Stimulated activated CD8-positive, alpha-beta memory T cell treated with anti-CD3 and anti-CD28 coated beads, Interleukin-7, amount 100 ng/mL, for 24 hours (primary cell): ENCODE measurements at regions not wholly inside any gene's neighbourhood (a gene's known extent, or its start where the extent isn't known, plus 50 kb on each side); places are given as distances from the start of the nearest gene placed in this dataset.

Experiments
- DNase-seq: peaks from one replicate; pipeline ENCODE4 v3.0.0-alpha.2; 2020; ENCODE audit warnings: low read depth

DNA sequence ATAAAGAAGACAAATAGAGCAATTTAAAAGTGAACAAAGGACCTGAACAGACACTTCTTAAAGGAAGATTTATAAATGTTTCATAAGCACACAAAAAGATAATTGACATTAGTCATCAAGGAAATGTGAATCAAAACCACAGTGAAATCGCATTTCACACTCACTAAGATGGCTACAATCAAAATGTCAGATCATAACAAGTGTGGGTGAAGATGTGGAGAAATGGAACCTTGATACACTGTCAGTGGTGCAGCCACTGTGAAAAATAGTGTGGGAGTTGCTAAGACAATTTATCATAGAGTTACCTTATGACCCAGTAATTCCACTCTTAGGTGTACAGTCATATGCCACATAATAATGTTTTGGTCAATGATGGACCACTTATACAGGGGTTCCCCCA lies 54.5 kb upstream of the HTR4 start:
- no peak for DNase-seq

- no peak for DNase-seq
Observed at GRCh38 chr5:148711961-148712360, 57.6 kb upstream of the HTR4 start.

- no peak for DNase-seq
Observed at GRCh38 chr5:148713735-148714508, 59.6 kb upstream of the HTR4 start.

- DNase-seq = no peak
Observed at GRCh38 chr5:148716716-148717115, 62.4 kb upstream of the HTR4 start.

GRCh38 chr5:148717668-148718067 lies 63.3 kb upstream of the HTR4 start:
- DNase-seq = no peak

GRCh38 chr5:148719605-148720004 lies 65.3 kb upstream of the HTR4 start:
- no peak for DNase-seq

DNA sequence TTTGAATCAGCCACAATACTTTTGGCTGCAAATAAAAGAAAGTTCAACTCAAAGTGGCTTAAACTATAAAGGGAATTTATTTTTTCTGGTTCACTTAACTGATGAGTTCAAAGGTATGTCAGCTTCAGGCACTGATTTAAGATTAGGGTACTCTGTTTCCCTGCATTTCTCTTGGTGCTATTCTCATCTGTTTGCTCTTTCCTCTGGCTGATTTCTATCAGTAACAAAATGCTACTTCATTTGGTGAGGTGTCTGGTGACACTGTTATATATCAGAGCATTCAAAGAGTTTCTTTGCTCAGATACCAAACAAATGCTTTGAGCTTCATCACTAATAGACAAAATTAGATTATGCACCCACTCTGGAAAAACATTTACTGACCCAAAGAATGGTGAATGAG lies 65.9 kb upstream of the HTR4 start:
- no peak for DNase-seq

DNA sequence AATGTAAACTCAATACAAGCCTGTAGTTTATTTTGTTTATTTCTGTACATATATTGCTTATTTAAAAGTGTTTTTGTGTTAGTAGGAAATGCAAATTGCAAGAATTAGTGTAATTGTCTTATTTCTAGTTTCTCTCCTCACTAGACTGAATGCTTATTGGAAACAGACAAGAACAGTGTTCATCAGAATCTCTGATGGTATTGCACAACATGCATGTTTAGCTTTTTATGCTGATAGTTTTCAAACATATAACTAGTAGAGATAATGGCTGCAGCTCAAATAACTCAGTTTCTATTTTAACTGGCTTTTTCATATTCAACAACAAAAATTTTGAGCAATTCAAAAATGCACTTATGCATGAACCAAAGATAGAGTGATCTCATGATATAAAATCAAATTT lies 68.8 kb upstream of the HTR4 start:
- DNase-seq = no peak

GRCh38 chr5:148725675-148726074 lies 71.3 kb upstream of the HTR4 start:
- no peak for DNase-seq

DNA sequence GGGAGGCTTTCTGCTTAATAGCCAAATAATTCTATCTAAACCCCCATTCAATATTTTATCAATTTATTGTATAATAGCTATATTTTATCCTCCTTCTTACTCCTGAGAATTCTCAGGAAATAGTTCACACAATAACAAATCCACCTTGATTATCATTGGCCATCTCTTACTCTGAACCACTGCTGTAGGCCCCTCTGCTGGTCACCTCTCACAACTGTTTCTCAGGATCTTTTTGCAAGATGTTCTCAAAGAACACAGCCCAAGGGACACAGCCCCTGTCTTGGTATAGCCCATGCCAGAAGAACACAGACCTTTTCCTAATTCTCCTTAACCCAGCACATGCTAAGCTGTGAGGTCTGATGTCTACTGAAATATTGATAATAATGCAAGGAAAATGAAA lies 74.9 kb upstream of the HTR4 start:
- no peak for DNase-seq

DNA sequence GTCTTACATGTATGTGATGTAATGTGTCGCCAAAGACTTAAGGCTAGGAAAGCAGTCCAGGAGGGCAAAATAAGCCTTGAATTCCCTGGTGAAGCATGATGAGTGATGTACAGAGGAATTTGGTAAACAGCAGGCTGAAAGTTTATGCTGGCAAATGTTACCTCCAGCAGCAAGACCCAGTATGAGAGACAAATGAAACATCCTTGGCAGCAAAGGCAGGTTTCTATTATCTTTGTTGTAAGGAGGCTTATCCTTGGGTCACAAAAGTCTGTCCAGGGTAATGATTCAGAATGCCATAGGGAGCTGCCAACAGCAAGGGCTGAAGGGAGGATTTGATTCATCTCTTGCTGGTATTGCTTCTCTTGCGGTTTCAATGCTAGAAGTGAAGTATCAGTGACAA lies 75.9 kb upstream of the HTR4 start:
- DNase-seq = no peak

DNA sequence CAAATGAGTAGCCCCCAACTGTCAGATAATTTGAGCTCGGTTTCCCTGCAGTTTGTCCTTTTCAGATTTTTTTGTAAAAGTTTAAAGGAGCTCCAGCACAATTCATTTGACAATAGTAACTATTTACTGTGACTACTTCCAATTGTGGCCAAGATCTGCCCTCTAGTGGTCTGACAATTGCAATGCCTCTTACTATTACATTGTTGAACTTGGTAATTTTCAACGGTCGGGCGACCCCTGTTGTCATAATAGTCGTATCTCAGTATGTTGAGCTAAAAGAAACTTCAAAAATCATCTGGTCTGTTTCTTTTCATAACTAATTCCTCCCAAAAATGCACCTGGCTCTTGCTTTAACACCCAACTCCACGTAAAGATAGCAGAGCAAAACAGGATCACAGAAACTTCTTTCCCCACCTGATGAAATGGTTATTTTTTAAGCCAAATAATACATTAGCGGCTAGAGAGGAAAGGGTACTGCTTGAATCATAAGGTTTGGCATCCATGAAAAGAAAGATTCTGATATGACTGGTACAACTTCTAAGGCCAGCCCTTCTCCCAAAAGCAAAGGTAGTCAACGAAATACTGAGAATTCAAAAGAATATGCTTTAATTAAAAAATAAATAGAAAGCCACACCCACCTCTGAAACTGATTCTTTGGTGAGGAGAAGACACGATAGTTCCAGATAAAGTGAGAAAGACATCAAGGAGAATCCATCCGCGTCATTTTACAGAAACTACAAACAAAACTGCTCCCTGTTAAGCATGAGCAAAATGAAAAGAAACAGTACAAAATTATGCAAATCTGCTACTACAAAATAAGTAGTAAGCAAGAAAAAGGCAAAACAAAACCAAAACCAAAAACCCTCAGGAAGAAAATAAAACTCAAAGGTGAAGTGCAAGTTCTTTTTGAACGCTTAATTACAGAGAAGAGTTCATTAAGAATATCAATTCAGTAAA lies 76.9 kb upstream of the HTR4 start:
- peak; percentile 35 for DNase-seq

DNA sequence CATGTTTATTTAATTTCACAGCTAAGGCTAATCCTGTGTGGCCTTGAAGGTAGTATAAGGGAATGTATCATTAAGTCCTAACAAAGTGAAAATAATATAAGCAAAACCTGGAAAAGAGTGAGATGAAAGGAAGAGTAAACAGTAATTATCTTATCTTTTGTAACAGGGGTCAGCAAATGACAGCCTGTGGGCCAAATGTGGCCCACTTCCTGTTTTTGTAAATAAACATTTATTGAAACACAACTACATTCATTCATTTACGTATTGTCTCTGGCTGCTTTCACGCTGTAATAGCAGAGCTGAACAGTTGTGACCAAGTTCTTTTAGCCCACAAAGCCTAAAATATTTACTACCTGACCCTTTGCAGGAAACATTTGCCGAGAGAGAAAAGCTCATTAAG lies 78.4 kb upstream of the HTR4 start:
- no peak for DNase-seq

DNA sequence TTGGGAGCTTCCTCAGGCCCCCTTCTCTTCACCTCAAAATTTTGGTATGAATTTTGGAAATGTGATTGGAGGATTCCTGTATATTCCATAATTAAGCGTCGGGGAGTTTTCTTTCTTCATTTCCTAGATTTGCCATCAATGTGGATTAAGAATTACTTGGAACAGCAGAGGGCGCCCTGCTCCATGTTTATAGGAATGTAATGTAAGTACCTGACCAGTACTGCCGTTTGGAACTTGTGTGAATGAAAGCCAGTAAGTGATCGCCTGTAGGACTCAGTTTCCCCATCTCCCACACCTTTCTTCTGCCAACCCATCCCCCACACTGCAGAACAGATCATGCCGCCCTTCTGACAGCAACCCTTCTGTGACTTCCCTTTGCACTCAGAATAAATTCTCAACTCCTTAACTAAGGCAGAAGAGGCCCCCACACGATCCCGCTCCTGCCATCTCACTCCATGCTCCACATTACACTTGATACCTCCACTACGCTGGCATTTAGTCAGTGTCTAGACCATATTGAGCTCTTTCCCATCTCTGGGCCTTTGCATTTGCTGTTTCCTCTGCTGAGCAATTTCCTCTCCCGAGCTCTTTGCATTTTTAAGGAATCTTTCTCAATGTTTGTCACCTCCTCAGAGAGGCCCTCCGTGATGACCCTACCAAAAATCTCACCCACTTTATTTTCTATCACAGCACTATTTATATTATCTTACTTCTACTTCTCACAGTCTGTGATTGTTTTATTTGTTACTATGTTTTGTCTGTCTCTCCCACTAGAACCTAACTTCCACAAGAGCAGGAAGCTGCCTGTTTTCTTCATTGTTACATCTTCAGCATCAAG lies 79.5 kb upstream of the HTR4 start:
- peak; percentile 53 for DNase-seq

- DNase-seq = no peak
Observed at GRCh38 chr5:148734518-148734917, 80.2 kb upstream of the HTR4 start.

GRCh38 chr5:148735301-148735835 lies 81.0 kb upstream of the HTR4 start:
- DNase-seq = no peak

DNA sequence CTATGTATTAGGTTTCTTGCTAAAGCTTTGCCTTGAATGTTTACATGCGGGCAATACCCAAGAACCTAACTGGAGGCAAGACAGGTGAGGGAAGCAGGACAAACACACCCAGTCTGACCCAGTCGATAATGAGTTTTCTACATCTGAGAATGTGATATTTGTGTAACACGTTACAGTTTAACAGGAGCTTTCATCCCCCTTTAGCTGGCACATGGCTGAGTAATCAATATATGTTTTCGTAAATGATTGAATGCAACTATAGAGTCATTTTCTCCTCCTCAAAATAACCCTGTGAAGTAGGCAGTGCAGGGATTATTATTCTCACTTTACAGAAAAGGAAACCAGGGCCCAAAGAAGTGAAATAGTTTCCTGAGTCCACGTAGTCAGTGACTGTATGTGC lies 84.7 kb upstream of the HTR4 start:
- DNase-seq = no peak

DNA sequence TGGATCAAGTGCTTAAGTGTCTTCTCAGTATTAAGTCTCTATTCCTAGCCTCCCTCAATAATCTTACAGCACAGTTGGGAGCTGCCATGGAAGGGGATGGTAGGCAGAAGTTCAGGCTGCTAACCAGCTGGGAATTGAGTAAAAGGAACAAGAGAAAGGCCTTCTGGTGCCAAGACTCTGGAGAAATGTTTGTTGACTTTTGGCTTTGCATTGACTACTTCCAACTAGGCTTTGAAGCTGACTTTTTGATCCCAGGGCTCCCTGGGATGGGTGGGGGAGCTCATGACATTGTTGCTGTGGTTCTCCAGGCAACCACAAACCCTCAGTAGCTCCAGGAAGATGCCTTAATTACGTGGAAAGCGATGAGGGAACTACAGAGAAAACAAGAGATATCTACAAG lies 85.2 kb upstream of the HTR4 start:
- no peak for DNase-seq

- no peak for DNase-seq
Observed at GRCh38 chr5:148740079-148740858, 85.9 kb upstream of the HTR4 start.

GRCh38 chr5:148740966-148741742 lies 85.3 kb upstream of the ADRB2 start:
- DNase-seq = no peak
